Heart left ventricle (tissue), 13 donors: ENCODE measurements at regions not wholly inside any gene's neighbourhood (a gene's known extent, or its start where the extent isn't known, plus 50 kb on each side); places are given as distances from the start of the nearest gene placed in this dataset.

Experiments
- POLR2A ChIP-seq, 2 donors: fragments of 450-650 bp; IDR thresholded peaks; one replicate each; pipeline ENCODE4 v1.6.1; 2017; ENCODE audit warnings: antibody characterized with exemption in 2 of 2, mild to moderate bottlenecking in 2 of 2, moderate library complexity in 2 of 2
- TF ChIP-seq, protein P1 (sequence below), 12 donors: fragments of 200-600 bp; sonication (generic) in 4 of 12; IDR thresholded peaks; one replicate each; pipeline versions ENCODE4 v1.5.0 to v1.8.0; 2018 to 2022; ENCODE audit warnings: antibody characterized with exemption in 12 of 12, mild to moderate bottlenecking in 5 of 12
- donor health status: ischemic (EF 13 %, LVEDD 7.1; RV severe dilation, severe dysfunction).
- donor health status: DM: no; HTN: yes; CAD: no.
- donor health status: DM: no; HTN: no; CAD: no.
- donor health status: ischemic (EF 25% LVEDD 6.9; RV normal size, moderate dysfunction).
- donor health status: ischemic (EF 25% LVEDD 5.7; RV mildly dilated, moderate dysfunction).
- donor health status: ischemic (EF 35%, LVEDD 5.7; RV mildly dilated, moderate dysfunction).
- donor health status: nonischemic (EF 11% LVEDD 7.7; RV severe dilation, severe dysfunction).
- donor health status: DM: yes; HTN: yes; CAD: no.
- donor health status: PGD.
- donor health status: ischemic (EF 29% LVEDD 5.4; RV normal size, mild dysfunction).
- donor health status: nonischemic (EF 23%, LVEDD 6.1; RV moderate dilation, normal function).

DNA sequence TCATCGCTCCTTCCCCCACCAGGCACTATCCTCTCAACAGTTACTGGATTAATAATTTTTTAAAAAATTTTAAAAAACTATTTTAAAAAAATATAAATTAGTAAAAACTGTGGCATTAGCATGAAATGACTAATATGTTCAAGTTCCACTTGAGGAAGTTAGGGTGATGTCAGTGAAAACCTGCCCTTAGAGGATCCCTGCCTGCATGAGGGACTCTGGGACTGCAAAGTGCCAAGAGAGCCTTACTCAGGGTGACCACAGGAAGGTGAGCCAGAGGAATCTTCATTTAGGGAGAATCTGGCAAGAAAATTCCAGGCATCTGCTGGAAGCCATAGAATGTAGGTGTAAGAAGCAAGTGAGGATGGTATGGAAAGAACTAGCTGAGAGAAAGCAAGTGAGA lies 157.7 kb upstream of the BCL6 start:
- TF ChIP-seq, protein P1, sequence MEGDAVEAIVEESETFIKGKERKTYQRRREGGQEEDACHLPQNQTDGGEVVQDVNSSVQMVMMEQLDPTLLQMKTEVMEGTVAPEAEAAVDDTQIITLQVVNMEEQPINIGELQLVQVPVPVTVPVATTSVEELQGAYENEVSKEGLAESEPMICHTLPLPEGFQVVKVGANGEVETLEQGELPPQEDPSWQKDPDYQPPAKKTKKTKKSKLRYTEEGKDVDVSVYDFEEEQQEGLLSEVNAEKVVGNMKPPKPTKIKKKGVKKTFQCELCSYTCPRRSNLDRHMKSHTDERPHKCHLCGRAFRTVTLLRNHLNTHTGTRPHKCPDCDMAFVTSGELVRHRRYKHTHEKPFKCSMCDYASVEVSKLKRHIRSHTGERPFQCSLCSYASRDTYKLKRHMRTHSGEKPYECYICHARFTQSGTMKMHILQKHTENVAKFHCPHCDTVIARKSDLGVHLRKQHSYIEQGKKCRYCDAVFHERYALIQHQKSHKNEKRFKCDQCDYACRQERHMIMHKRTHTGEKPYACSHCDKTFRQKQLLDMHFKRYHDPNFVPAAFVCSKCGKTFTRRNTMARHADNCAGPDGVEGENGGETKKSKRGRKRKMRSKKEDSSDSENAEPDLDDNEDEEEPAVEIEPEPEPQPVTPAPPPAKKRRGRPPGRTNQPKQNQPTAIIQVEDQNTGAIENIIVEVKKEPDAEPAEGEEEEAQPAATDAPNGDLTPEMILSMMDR (IDR thresholded peaks at IDR 0.05), result no peak
- TF ChIP-seq POLR2A (IDR thresholded peaks at IDR 0.05), result no peak
